H1 (cell line): ENCODE measurements at regions not wholly inside any gene's neighbourhood (a gene's known extent, or its start where the extent isn't known, plus 50 kb on each side); places are given as distances from the start of the nearest gene placed in this dataset.

Experiments used
- CTCF ChIA-PET: fragments of 300-600 bp; sonication (Branson Sonifier 250); formaldehyde crosslinking; loops from one replicate; lab custom pipeline; 2021; ENCODE audit not compliant: partially characterized antibody; lab: Charles Lee
- POLR2A ChIA-PET: fragments of 300-600 bp; sonication (Branson Sonifier 250); formaldehyde crosslinking; loops from one replicate; lab custom pipeline; 2021; ENCODE audit warnings: inconsistent platforms; ENCODE audit not compliant: partially characterized antibody; lab: Charles Lee
- DNase-seq, 2 experiments: peaks; one replicate each; pipeline versions ENCODE4 v3.0.0 to v3.0.0-alpha.2; 2010 to 2022; ENCODE audit warnings: low spot score in 2 of 2, low read depth in 1 of 2, mixed read lengths in 1 of 2
- FAIRE-seq: peaks from 2 replicates; lab custom pipeline; 2011; peaks lifted over from hg19 to GRCh38; lab: Jason Lieb, UNC
- H2AFZ ChIP-seq: 2 replicates; pipeline ENCODE4 v1.8.1; 2012; ENCODE audit warnings: low read length, inconsistent platforms
- H2AK5ac ChIP-seq: 2 replicates; pipeline ENCODE4 v1.6.1; 2013; ENCODE audit warnings: low read depth, low read length
- H2BK120ac ChIP-seq: replicated peaks from 2 replicates; pipeline ENCODE3; 2013; ENCODE audit warnings: low read depth, low read length, inconsistent platforms
- H2BK12ac ChIP-seq: 2 replicates; pipeline ENCODE4 v1.6.1; 2013; ENCODE audit warnings: low read depth, low read length
- H2BK15ac ChIP-seq: 2 replicates; pipeline ENCODE4 v1.6.1; 2013; ENCODE audit warnings: low read length
- H2BK20ac ChIP-seq: 2 replicates; pipeline ENCODE4 v1.6.1; 2013; ENCODE audit warnings: low read length
- H2BK5ac ChIP-seq: 2 replicates; pipeline ENCODE4 v1.6.1; 2013; ENCODE audit warnings: low read depth, low read length
- H3K14ac ChIP-seq: 2 replicates; pipeline ENCODE4 v1.6.1; 2013; ENCODE audit warnings: inconsistent platforms; ENCODE audit not compliant: insufficient read length
- H3K18ac ChIP-seq: 2 replicates; pipeline ENCODE4 v1.6.1; 2013; ENCODE audit warnings: low read length; ENCODE audit errors: extremely low read depth
- H3K23ac ChIP-seq: 2 replicates; pipeline ENCODE4 v1.6.1; 2013; ENCODE audit warnings: inconsistent platforms; ENCODE audit not compliant: insufficient read length
- H3K23me2 ChIP-seq: 2 replicates; pipeline ENCODE4 v1.6.1; 2013; ENCODE audit warnings: low read depth, low read length
- H3K27ac ChIP-seq: 2 replicates; pipeline ENCODE4 v1.6.1; 2011; ENCODE audit warnings: low read depth, low read length, inconsistent platforms
- H3K27me3 ChIP-seq, 4 experiments: replicated peaks in 1 of 4; 1 replicate in 1 of 4; 2 replicates in 3 of 4; pipeline versions ENCODE4 v1.6.1 to v1.8.1; 2011 to 2013; ENCODE audit warnings: low read length in 3 of 4, mild to moderate bottlenecking in 3 of 4, inconsistent platforms in 2 of 4, mixed read lengths in 2 of 4, moderate library complexity in 1 of 4; ENCODE audit not compliant: control insufficient read depth in 3 of 4, insufficient read depth in 3 of 4; ENCODE audit errors: extremely low read depth in 1 of 4
- H3K36me3 ChIP-seq, 4 experiments: 2 replicates each; pipeline versions ENCODE4 v1.6.1 to v1.8.1; 2011 to 2013; ENCODE audit warnings: mild to moderate bottlenecking in 4 of 4, low read length in 3 of 4, moderate library complexity in 2 of 4, control low read depth in 1 of 4, inconsistent platforms in 1 of 4; ENCODE audit not compliant: insufficient read depth in 4 of 4, control insufficient read depth in 2 of 4
- H3K4ac ChIP-seq: replicated peaks from 2 replicates; pipeline ENCODE3; 2013; ENCODE audit warnings: low read length, low read depth, mixed read lengths, inconsistent platforms; ENCODE audit not compliant: insufficient read length
- H3K4me1 ChIP-seq, 4 experiments: replicated peaks in 1 of 4; 1 replicate in 1 of 4; 2 replicates in 3 of 4; pipeline versions ENCODE4 v1.6.1 to v1.8.1; 2011 to 2013; ENCODE audit warnings: low read length in 3 of 4, inconsistent platforms in 2 of 4, mixed read lengths in 1 of 4; ENCODE audit not compliant: insufficient read depth in 4 of 4, control insufficient read depth in 3 of 4
- H3K4me2 ChIP-seq, 2 experiments: 2 replicates each; pipeline versions ENCODE4 v1.6.1 to v1.8.1; 2011 to 2013; ENCODE audit warnings: low read depth in 2 of 2, low read length in 2 of 2, control low read depth in 1 of 2, inconsistent platforms in 1 of 2, mild to moderate bottlenecking in 1 of 2; ENCODE audit not compliant: insufficient read depth in 1 of 2
- H3K4me3 ChIP-seq, 4 experiments: fragments of 200-600, 300-600 bp in 1 of 4; sonication (generic), shearing (Covaris generic), sonication (Bioruptor Twin) in 1 of 4; 2 replicates each; pipeline versions ENCODE4 v1.5.1 to v1.8.1; 2011 to 2016; ENCODE audit warnings: low read length in 4 of 4, low read depth in 3 of 4, control low read depth in 2 of 4, inconsistent platforms in 2 of 4, mild to moderate bottlenecking in 2 of 4, mixed read lengths in 1 of 4, moderate library complexity in 1 of 4; ENCODE audit not compliant: insufficient read depth in 2 of 4; ENCODE audit errors: extremely low read depth in 1 of 4
- H3K56ac ChIP-seq: replicated peaks from 2 replicates; pipeline ENCODE3; 2013; ENCODE audit warnings: low read depth, mild to moderate bottlenecking, mixed read lengths, low read length, inconsistent platforms; ENCODE audit not compliant: insufficient read length
- H3K79me1 ChIP-seq: 2 replicates; pipeline ENCODE4 v1.6.1; 2013; ENCODE audit warnings: low read depth, low read length, control low read depth
- H3K79me2 ChIP-seq, 2 experiments: 2 replicates each; pipeline versions ENCODE4 v1.6.1 to v1.8.1; 2012 to 2013; ENCODE audit warnings: low read length in 2 of 2, mild to moderate bottlenecking in 2 of 2, inconsistent platforms in 1 of 2; ENCODE audit not compliant: insufficient read depth in 2 of 2, control insufficient read depth in 1 of 2
- H3K9ac ChIP-seq, 4 experiments: replicated peaks in 1 of 4; 1 replicate in 1 of 4; 2 replicates in 3 of 4; pipeline versions ENCODE4 v1.6.1 to v1.8.1; 2011 to 2013; ENCODE audit warnings: low read depth in 3 of 4, low read length in 3 of 4, control low read depth in 2 of 4, mild to moderate bottlenecking in 2 of 4, moderate library complexity in 2 of 4, inconsistent platforms in 1 of 4; ENCODE audit errors: extremely low read depth in 1 of 4
- H3K9me3 ChIP-seq, 2 experiments: 2 replicates each; pipeline versions ENCODE4 v1.6.1 to v1.8.1; 2012 to 2013; ENCODE audit warnings: mild to moderate bottlenecking in 2 of 2, moderate library complexity in 2 of 2, control low read depth in 1 of 2, inconsistent platforms in 1 of 2, low read depth in 1 of 2, low read length in 1 of 2, mixed read lengths in 1 of 2; ENCODE audit not compliant: insufficient read depth in 2 of 2
- H4K20me1 ChIP-seq, 2 experiments: replicated peaks in 1 of 2; 2 replicates each; pipeline versions ENCODE3 to v1.8.1; 2011 to 2013; ENCODE audit warnings: inconsistent platforms in 2 of 2, low read length in 2 of 2, mild to moderate bottlenecking in 1 of 2; ENCODE audit not compliant: insufficient read depth in 2 of 2, control insufficient read depth in 1 of 2
- H4K5ac ChIP-seq: 2 replicates; pipeline ENCODE4 v1.6.1; 2013; ENCODE audit warnings: low read length, low read depth, mixed read lengths, inconsistent platforms; ENCODE audit not compliant: insufficient read length
- H4K8ac ChIP-seq: 2 replicates; pipeline ENCODE4 v1.8.0; 2013; ENCODE audit warnings: mild to moderate bottlenecking, moderate library complexity, low read length, inconsistent platforms; ENCODE audit not compliant: insufficient read depth; ENCODE audit errors: extremely low read depth
- H4K91ac ChIP-seq: replicated peaks from 2 replicates; pipeline ENCODE3; 2013; ENCODE audit warnings: low read length, mixed read lengths, inconsistent platforms; ENCODE audit not compliant: insufficient read length
- ASH2L ChIP-seq: fragments of 200-600, 300-600 bp; sonication (generic); IDR thresholded peaks from one replicate; pipeline ENCODE4 v1.7.1; 2017; ENCODE audit warnings: low read length
- CREB1 ChIP-seq: IDR thresholded peaks from 2 replicates; pipeline ENCODE4 v1.6.1; 2012; ENCODE audit warnings: inconsistent platforms
- EP300 ChIP-seq, 2 experiments: IDR thresholded peaks; 1 replicate in 1 of 2; 2 replicates in 1 of 2; pipeline ENCODE4 v1.6.1; 2011 to 2012; ENCODE audit warnings: low read depth in 2 of 2, low read length in 2 of 2, mild to moderate bottlenecking in 2 of 2, borderline replicate concordance in 1 of 2, inconsistent platforms in 1 of 2, moderate library complexity in 1 of 2
- EZH2 ChIP-seq: fragments of 200-600 bp; sonication (generic); IDR thresholded peaks from 2 replicates; pipeline ENCODE4 v1.7.1; 2012; ENCODE audit warnings: low read depth, mild to moderate bottlenecking, moderate library complexity, low read length, inconsistent platforms; ENCODE audit not compliant: severe bottlenecking
- GTF2F1 ChIP-seq: IDR thresholded peaks from 2 replicates; pipeline ENCODE4 v1.6.1; 2012; ENCODE audit warnings: low read depth, low read length, improper control_type of control experiment, borderline replicate concordance
- KDM1A ChIP-seq: fragments of 200-600, 300-600 bp; sonication (generic); IDR thresholded peaks from 2 replicates; pipeline ENCODE4 v1.7.1; 2016; ENCODE audit warnings: mild to moderate bottlenecking, low read length, borderline replicate concordance
- KDM4A ChIP-seq: IDR thresholded peaks from one replicate; pipeline ENCODE4 v1.7.1; 2012; ENCODE audit warnings: low read depth, mild to moderate bottlenecking, moderate library complexity, low read length, inconsistent platforms; ENCODE audit not compliant: severe bottlenecking
- POU5F1 ChIP-seq: IDR thresholded peaks from 2 replicates; pipeline ENCODE4 v1.6.1; 2011; ENCODE audit warnings: low read depth, mild to moderate bottlenecking, low read length, moderate library complexity
- RFX5 ChIP-seq: IDR thresholded peaks from 2 replicates; pipeline ENCODE4 v1.6.1; 2011; ENCODE audit warnings: low read depth, low read length, improper control_type of control experiment, borderline replicate concordance
- RNF2 ChIP-seq: fragments of 200-900, 300-1000 bp; sonication (generic); IDR thresholded peaks from 2 replicates; pipeline ENCODE4 v1.7.1; 2016; ENCODE audit warnings: borderline replicate concordance, low read depth, mild to moderate bottlenecking, antibody characterized with exemption, low read length; ENCODE audit not compliant: poor library complexity, severe bottlenecking; ENCODE audit errors: missing control alignments
- RXRA ChIP-seq: IDR thresholded peaks from 2 replicates; pipeline ENCODE4 v1.6.1; 2011; ENCODE audit warnings: low read depth, mild to moderate bottlenecking, low read length, moderate library complexity; ENCODE audit not compliant: insufficient read depth
- SIRT6 ChIP-seq: IDR thresholded peaks from one replicate; pipeline ENCODE4 v1.7.1; 2012; ENCODE audit warnings: low read length, inconsistent platforms
- SP4 ChIP-seq: IDR thresholded peaks from 2 replicates; pipeline ENCODE4 v1.6.1; 2012; ENCODE audit warnings: low read length, inconsistent platforms
- TAF1 ChIP-seq: IDR thresholded peaks from 2 replicates; pipeline ENCODE4 v1.6.1; 2011; ENCODE audit warnings: mild to moderate bottlenecking, low read depth, low read length
- WGBS, 2 experiments: shearing (Covaris generic) in 1 of 2; methylation state at CpG; one replicate each; pipeline versions ENCODE4 v1.1.6 to v1.1.7; 2013 to 2015; ENCODE audit warnings: low lambda C conversion rate in 2 of 2, mixed read lengths in 2 of 2, inconsistent platforms in 1 of 2, low coverage in 1 of 2, missing lambda C conversion rate in 1 of 2; ENCODE audit not compliant: insufficient replicate concordance in 2 of 2, insufficient coverage in 1 of 2, insufficient read length in 1 of 2; ENCODE audit errors: extremely low coverage in 1 of 2, missing lambda C conversion rate in 1 of 2; 5-methylcytosine and 5-hydroxymethylcytosine counted together
- TF ChIP-seq, protein P1 (sequence below): IDR thresholded peaks from 2 replicates; pipeline ENCODE4 v1.6.1; 2012; ENCODE audit warnings: inconsistent platforms

DNA sequence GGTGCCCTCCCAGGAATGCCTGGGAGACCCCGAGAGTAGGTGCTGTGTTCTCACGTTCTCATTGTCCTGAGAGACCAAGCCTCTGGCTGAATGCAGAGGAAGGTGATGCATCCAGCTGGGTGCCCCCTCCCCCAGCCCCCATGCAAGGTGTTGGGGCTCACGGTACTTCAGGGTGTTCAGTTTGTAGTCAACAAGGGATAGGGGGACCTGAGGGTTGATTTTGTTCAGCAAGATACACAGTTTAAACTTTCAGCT lies 60.4 kb upstream of the DUSP5 start:
- H2AFZ ChIP-seq = no peak overlapping the region
- no peak overlapping the region for H2AK5ac ChIP-seq
- H3K79me2 ChIP-seq = no peaks in the 10 kb centered on the region
- H3K23me2 ChIP-seq = no peaks in the 10 kb centered on the region
- no peaks in the 10 kb centered on the region for H3K9me3 ChIP-seq
- H3K4ac ChIP-seq = no peak overlapping the region
- no peak overlapping the region for H4K5ac ChIP-seq
- H3K4me2 ChIP-seq = no peak overlapping the region
- H4K8ac ChIP-seq = no peak overlapping the region
- no peak overlapping the region for H3K18ac ChIP-seq
- no peak overlapping the region for H2BK15ac ChIP-seq
- no peak overlapping the region for H3K27ac ChIP-seq
- FAIRE-seq (no peak), DNase-seq (no peak)
- peaks cover 0 to 8% (median under 1%) of the 10 kb centered on the region in 4 experiments; a peak in 3 of 7 replicates for H3K4me1 ChIP-seq
- no peak overlapping the region for H3K9ac ChIP-seq
- no peaks in the 10 kb centered on the region for H4K20me1 ChIP-seq
- peak overlapping the region; percentile 44; the same call in 1 of the 2 replicates for H2BK5ac ChIP-seq
- no peak overlapping the region for H3K4me3 ChIP-seq
- no peaks in the 10 kb centered on the region for H3K27me3 ChIP-seq
- no peaks in the 10 kb centered on the region for H3K36me3 ChIP-seq
- 96% methylated on average over 2 of the region's 3 CpGs; no CpG with 5 or more reads in 1 of the 2 experiments for WGBS, 2 experiments
- no peak overlapping the region for H3K56ac ChIP-seq
- H3K79me1 ChIP-seq = no peaks in the 10 kb centered on the region
- H2BK120ac ChIP-seq = no peak overlapping the region
- H3K14ac ChIP-seq = no peak overlapping the region
- no peak overlapping the region for H4K91ac ChIP-seq
- H2BK20ac ChIP-seq = no peak overlapping the region
- CTCF ChIA-PET = interaction anchor here (0.9 kb wide), 1 partner anchor 42 kb away, joined by 3 read pairs; no protein-coding TSS in a partner anchor
- H2BK12ac ChIP-seq = no peak overlapping the region
- POLR2A ChIA-PET = interaction anchor here (0.9 kb wide), 1 partner anchor 10 kb away, joined by 3 read pairs; no protein-coding TSS in a partner anchor
- no peak overlapping the region for H3K23ac ChIP-seq
- TF ChIP-seq SP4 (no peak), RFX5 (no peak), SIRT6 (no peak), RXRA (no peak), TAF1 (no peak), KDM4A (no peak), KDM1A (no peak), EZH2 (no peak), ASH2L (no peak), RNF2 (no peak), GTF2F1 (no peak), CREB1 (no peak), EP300 (IDR thresholded peaks at IDR 0.05; ENCODE audit: borderline replicate concordance in 1 of 2, low read depth in 2 of 2, low read length in 2 of 2) (no peak), POU5F1 (no peak)
- TF ChIP-seq, protein P1, sequence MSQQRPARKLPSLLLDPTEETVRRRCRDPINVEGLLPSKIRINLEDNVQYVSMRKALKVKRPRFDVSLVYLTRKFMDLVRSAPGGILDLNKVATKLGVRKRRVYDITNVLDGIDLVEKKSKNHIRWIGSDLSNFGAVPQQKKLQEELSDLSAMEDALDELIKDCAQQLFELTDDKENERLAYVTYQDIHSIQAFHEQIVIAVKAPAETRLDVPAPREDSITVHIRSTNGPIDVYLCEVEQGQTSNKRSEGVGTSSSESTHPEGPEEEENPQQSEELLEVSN = no peak
